ENCODE measurements at regions not wholly inside any gene's neighbourhood (a gene's known extent, or its start where the extent isn't known, plus 50 kb on each side); places are given as distances from the start of the nearest gene placed in this dataset.

DNA sequence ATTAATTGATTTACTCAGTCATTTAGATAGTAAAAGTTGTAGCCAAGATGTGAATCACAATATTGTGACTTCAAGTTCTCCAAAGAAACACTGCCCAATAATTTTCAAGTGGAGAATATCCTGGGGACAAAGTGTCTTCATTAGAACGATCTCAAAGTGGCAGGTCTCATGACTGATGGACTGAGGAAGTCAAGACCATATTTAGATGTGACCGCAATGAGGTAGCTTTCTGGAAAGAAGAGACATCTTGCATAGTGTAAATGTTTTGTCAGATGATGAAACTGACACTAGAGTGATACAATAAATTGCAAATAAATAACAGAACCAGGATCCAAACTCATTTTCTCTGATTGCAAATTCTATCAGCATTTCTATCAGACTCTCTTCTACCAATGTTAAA is 1476.9 kb downstream of the EFNB2 start:
- Histone ChIP-seq H3K14ac (ENCODE audit: insufficient read length) (no peak overlapping the region), H2BK15ac (ENCODE audit: low read length) (no peak overlapping the region), H3K23ac (ENCODE audit: insufficient read length) (no peak overlapping the region), H3K4ac (replicated peaks; ENCODE audit: insufficient read length, low read depth, low read length) (no peak overlapping the region), H3K27me3 (replicated peaks in 1 of 4; ENCODE audit: control insufficient read depth in 3 of 4, extremely low read depth in 1 of 4, insufficient read depth in 3 of 4, low read length in 3 of 4) (no peaks in the 10 kb centered on the region), H3K18ac (ENCODE audit: extremely low read depth, low read length) (no peak overlapping the region), H3K4me2 (ENCODE audit: insufficient read depth in 1 of 2, low read depth in 2 of 2, low read length in 2 of 2) (no peak overlapping the region), H4K91ac (replicated peaks; ENCODE audit: insufficient read length, low read length) (no peak overlapping the region), H2AFZ (ENCODE audit: low read length) (no peak overlapping the region), H4K20me1 (replicated peaks in 1 of 2; ENCODE audit: control insufficient read depth in 1 of 2, insufficient read depth in 2 of 2, low read length in 2 of 2) (no peaks in the 10 kb centered on the region), H3K9ac (replicated peaks in 1 of 4; ENCODE audit: extremely low read depth in 1 of 4, low read depth in 3 of 4, low read length in 3 of 4) (no peak overlapping the region), H3K4me3 (ENCODE audit: extremely low read depth in 1 of 4, insufficient read depth in 2 of 4, low read depth in 3 of 4, low read length in 4 of 4) (no peak overlapping the region), H3K4me1 (replicated peaks in 1 of 4; ENCODE audit: control insufficient read depth in 3 of 4, insufficient read depth in 4 of 4, low read length in 3 of 4) (no peaks in the 10 kb centered on the region), H3K79me1 (ENCODE audit: low read depth, low read length) (no peaks in the 10 kb centered on the region), H4K8ac (ENCODE audit: extremely low read depth, insufficient read depth, low read length) (no peak overlapping the region), H2BK120ac (replicated peaks; ENCODE audit: low read depth, low read length) (no peak overlapping the region), H3K27ac (ENCODE audit: low read depth, low read length) (no peak overlapping the region), H3K36me3 (ENCODE audit: control insufficient read depth in 2 of 4, insufficient read depth in 4 of 4, low read length in 3 of 4) (no peaks in the 10 kb centered on the region), H3K79me2 (ENCODE audit: control insufficient read depth in 1 of 2, insufficient read depth in 2 of 2, low read length in 2 of 2) (no peaks in the 10 kb centered on the region), H2AK5ac (ENCODE audit: low read depth, low read length) (no peak overlapping the region), H2BK12ac (ENCODE audit: low read depth, low read length) (no peak overlapping the region), H3K23me2 (ENCODE audit: low read depth, low read length) (no peaks in the 10 kb centered on the region), H2BK5ac (ENCODE audit: low read depth, low read length) (no peak overlapping the region), H2BK20ac (ENCODE audit: low read length) (no peak overlapping the region), H3K56ac (replicated peaks; ENCODE audit: insufficient read length, low read depth, low read length) (no peak overlapping the region), H3K9me3 (ENCODE audit: insufficient read depth in 2 of 2, low read depth in 1 of 2, low read length in 1 of 2) (no peaks in the 10 kb centered on the region), H4K5ac (ENCODE audit: insufficient read length, low read depth, low read length) (no peak overlapping the region)
- ChIA-PET POLR2A (ENCODE audit: partially characterized antibody) (no interaction called here), CTCF (ENCODE audit: partially characterized antibody) (no interaction called here)
- no peak for DNase-seq (ENCODE audit: low read depth in 1 of 2, low spot score in 2 of 2)
- no peak for FAIRE-seq
- WGBS, 2 experiments (ENCODE audit: extremely low coverage in 1 of 2, insufficient coverage in 1 of 2, insufficient read length in 1 of 2, insufficient replicate concordance in 2 of 2, low coverage in 1 of 2, low lambda C conversion rate in 2 of 2, missing lambda C conversion rate in 1 of 2): 97% methylated on average over 2 of the region's 2 CpGs; no CpG with 5 or more reads in 1 of the 2 experiments
- TF ChIP-seq TAF7 (optimal IDR thresholded peaks at IDR 0.05; ENCODE audit: borderline replicate concordance, low read depth, low read length) (no peak), SIRT6 (IDR thresholded peaks at IDR 0.05; ENCODE audit: low read length) (no peak), FOSL1 (IDR thresholded peaks at IDR 0.05; ENCODE audit: insufficient read depth, low read depth, low read length) (no peak), PHF8 (conservative IDR thresholded peaks at IDR 0.05; ENCODE audit: low read depth, low read length) (no peak), HDAC2 (IDR thresholded peaks at IDR 0.05; ENCODE audit: borderline replicate concordance in 1 of 2, low read depth in 2 of 2, low read length in 2 of 2) (no peak), RNF2 (IDR thresholded peaks at IDR 0.05; ENCODE audit: borderline replicate concordance, low read depth, low read length, missing control alignments, poor library complexity, severe bottlenecking) (no peak), CREB1 (IDR thresholded peaks at IDR 0.05) (no peak), POU5F1 (IDR thresholded peaks at IDR 0.05; ENCODE audit: low read depth, low read length) (no peak), SP1 (IDR thresholded peaks at IDR 0.05; ENCODE audit: low read depth, low read length) (no peak), ZNF274 (IDR thresholded peaks at IDR 0.05; ENCODE audit: borderline replicate concordance, extremely low read depth, low read length) (no peak), CEBPB (IDR thresholded peaks at IDR 0.05; ENCODE audit: low read depth, low read length) (no peak)
- TF ChIP-seq, protein P1, sequence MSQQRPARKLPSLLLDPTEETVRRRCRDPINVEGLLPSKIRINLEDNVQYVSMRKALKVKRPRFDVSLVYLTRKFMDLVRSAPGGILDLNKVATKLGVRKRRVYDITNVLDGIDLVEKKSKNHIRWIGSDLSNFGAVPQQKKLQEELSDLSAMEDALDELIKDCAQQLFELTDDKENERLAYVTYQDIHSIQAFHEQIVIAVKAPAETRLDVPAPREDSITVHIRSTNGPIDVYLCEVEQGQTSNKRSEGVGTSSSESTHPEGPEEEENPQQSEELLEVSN (IDR thresholded peaks at IDR 0.05): no peak
- TF ChIP-seq, protein P2, sequence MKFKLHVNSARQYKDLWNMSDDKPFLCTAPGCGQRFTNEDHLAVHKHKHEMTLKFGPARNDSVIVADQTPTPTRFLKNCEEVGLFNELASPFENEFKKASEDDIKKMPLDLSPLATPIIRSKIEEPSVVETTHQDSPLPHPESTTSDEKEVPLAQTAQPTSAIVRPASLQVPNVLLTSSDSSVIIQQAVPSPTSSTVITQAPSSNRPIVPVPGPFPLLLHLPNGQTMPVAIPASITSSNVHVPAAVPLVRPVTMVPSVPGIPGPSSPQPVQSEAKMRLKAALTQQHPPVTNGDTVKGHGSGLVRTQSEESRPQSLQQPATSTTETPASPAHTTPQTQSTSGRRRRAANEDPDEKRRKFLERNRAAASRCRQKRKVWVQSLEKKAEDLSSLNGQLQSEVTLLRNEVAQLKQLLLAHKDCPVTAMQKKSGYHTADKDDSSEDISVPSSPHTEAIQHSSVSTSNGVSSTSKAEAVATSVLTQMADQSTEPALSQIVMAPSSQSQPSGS (IDR thresholded peaks at IDR 0.05; ENCODE audit: low read length): no peak
